OCI-LY3 (cell line): ENCODE measurements at regions not wholly inside any gene's neighbourhood (a gene's known extent, or its start where the extent isn't known, plus 50 kb on each side); places are given as distances from the start of the nearest gene placed in this dataset.

ENCODE experiments used
- EZH2phosphoT487 ChIP-seq: fragments of 200-600 bp; shearing (Covaris generic); IDR thresholded peaks from 2 replicates; pipeline ENCODE4 v1.6.1; 2018; ENCODE audit warnings: antibody characterized with exemption, mixed run types, low read depth
- TF ChIP-seq, protein P1 (sequence below): fragments of 200-600, 300-600 bp; sonication (generic); IDR thresholded peaks from 2 replicates; pipeline ENCODE4 v1.5.1; 2014; ENCODE audit warnings: antibody characterized with exemption, low read length, low read depth

DNA sequence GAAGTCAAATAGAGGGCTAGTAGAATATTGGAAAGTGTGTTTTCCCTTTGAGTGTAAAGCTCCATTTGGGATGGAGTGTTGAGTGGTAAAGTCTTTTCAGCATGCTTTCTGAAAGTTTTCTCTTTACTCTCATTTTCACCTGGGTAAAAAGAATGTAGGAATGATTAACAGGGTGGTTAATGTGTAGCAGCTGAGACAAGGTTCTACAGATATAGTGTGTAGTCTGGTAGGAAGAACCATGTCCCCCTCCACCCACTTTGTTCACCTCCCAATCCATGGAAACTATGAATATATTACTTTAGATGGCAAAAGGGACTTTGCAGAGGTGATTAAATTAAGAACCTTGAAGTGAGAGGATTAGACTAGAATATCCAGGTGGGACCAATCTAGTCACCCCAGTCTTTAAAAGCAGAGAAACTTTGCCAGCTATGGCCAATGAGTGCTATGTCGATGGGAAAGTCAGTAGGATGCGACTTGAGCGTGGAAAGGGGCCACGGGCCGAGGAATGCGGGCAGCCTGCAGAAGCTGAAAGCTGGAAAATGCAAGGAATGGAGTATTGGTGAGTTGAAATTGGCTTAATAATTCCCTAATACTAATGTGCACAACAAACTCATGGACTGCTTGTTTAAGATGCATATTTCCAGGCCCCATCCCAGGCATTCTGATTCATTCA lies 166.3 kb upstream of the AHR start:
- TF ChIP-seq, protein P1, sequence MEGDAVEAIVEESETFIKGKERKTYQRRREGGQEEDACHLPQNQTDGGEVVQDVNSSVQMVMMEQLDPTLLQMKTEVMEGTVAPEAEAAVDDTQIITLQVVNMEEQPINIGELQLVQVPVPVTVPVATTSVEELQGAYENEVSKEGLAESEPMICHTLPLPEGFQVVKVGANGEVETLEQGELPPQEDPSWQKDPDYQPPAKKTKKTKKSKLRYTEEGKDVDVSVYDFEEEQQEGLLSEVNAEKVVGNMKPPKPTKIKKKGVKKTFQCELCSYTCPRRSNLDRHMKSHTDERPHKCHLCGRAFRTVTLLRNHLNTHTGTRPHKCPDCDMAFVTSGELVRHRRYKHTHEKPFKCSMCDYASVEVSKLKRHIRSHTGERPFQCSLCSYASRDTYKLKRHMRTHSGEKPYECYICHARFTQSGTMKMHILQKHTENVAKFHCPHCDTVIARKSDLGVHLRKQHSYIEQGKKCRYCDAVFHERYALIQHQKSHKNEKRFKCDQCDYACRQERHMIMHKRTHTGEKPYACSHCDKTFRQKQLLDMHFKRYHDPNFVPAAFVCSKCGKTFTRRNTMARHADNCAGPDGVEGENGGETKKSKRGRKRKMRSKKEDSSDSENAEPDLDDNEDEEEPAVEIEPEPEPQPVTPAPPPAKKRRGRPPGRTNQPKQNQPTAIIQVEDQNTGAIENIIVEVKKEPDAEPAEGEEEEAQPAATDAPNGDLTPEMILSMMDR, result no peak
- TF ChIP-seq EZH2phosphoT487, result no peak
